T-helper 2 cell treated with Interferon-gamma antibody and Interleukin-4, amounts not matched to agents 100 ng/mL and 5 ng/mL, for 36 hours (primary cell): ENCODE measurements at regions not wholly inside any gene's neighbourhood (a gene's known extent, or its start where the extent isn't known, plus 50 kb on each side); places are given as distances from the start of the nearest gene placed in this dataset.

ENCODE experiments used
- intact Hi-C: fragments of 100-400 bp; cut with micrococcal nuclease; formaldehyde crosslinking; loops from one replicate; pipeline ENCODE4 v1.15.1; 2023

- intact Hi-C loops = no loop called here
These were observed 374.9 kb downstream of the GXYLT1 start for GRCh38 chr12:41769810-41770209.

- intact Hi-C loops = no loop called here
These were observed 376.2 kb downstream of the GXYLT1 start for GRCh38 chr12:41768456-41768855.

GRCh38 chr12:41762691-41763090, 382.0 kb downstream of the GXYLT1 start:
- intact Hi-C loops = no loop called here

- intact Hi-C loops = no loop called here
These were observed 399.1 kb downstream of the GXYLT1 start for GRCh38 chr12:41745593-41745992.

- intact Hi-C loops = no loop called here
These were observed 400.8 kb downstream of the GXYLT1 start for GRCh38 chr12:41743835-41744234.

- intact Hi-C loops = no loop called here
These were observed 405.6 kb downstream of the GXYLT1 start for GRCh38 chr12:41739066-41739465.

GRCh38 chr12:41737423-41737822, 407.3 kb downstream of the GXYLT1 start:
- intact Hi-C loops = no loop called here

GRCh38 chr12:41736436-41736835, 408.2 kb downstream of the GXYLT1 start:
- intact Hi-C loops = no loop called here

GRCh38 chr12:41731691-41732090, 413.0 kb downstream of the GXYLT1 start:
- intact Hi-C loops = no loop called here

GRCh38 chr12:41731061-41731460, 413.6 kb downstream of the GXYLT1 start:
- intact Hi-C loops = no loop called here

GRCh38 chr12:41724216-41724615, 420.5 kb downstream of the GXYLT1 start:
- intact Hi-C loops = no loop called here

GRCh38 chr12:41719214-41719613, 425.5 kb downstream of the GXYLT1 start:
- intact Hi-C loops = no loop called here

GRCh38 chr12:41715256-41715655, 429.4 kb downstream of the GXYLT1 start:
- intact Hi-C loops = no loop called here

- intact Hi-C loops = no loop called here
These were observed 435.0 kb downstream of the GXYLT1 start for GRCh38 chr12:41709463-41710285.

- intact Hi-C loops = no loop called here
These were observed 435.7 kb downstream of the GXYLT1 start for GRCh38 chr12:41709012-41709411.

- intact Hi-C loops = no loop called here
These were observed 438.3 kb downstream of the GXYLT1 start for GRCh38 chr12:41706376-41706775.

GRCh38 chr12:41701943-41702601, 442.6 kb downstream of the GXYLT1 start:
- intact Hi-C loops = no loop called here

- intact Hi-C loops = no loop called here
These were observed 443.7 kb downstream of the GXYLT1 start for GRCh38 chr12:41700940-41701339.

GRCh38 chr12:41699658-41700057, 445.0 kb downstream of the GXYLT1 start:
- intact Hi-C loops = no loop called here

- intact Hi-C loops = no loop called here
These were observed 447.5 kb downstream of the GXYLT1 start for GRCh38 chr12:41697161-41697560.

- intact Hi-C loops = no loop called here
These were observed 459.7 kb downstream of the GXYLT1 start for GRCh38 chr12:41684997-41685396.

GRCh38 chr12:41683513-41684240, 461.0 kb downstream of the GXYLT1 start:
- intact Hi-C loops = no loop called here
